Astrocyte (in vitro differentiated cells and primary cell): ENCODE measurements at regions not wholly inside any gene's neighbourhood (a gene's known extent, or its start where the extent isn't known, plus 50 kb on each side); places are given as distances from the start of the nearest gene placed in this dataset.

Source experiments
- EZH2 ChIP-seq: IDR thresholded peaks from 2 replicates; pipeline ENCODE4 v1.6.1; 2012; ENCODE audit warnings: mild to moderate bottlenecking, low read length, inconsistent platforms; ENCODE audit not compliant: insufficient read depth
- TF ChIP-seq, protein P1 (sequence below): IDR thresholded peaks from 2 replicates; pipeline ENCODE4 v1.5.1; 2011; ENCODE audit warnings: low read depth, mild to moderate bottlenecking, inconsistent platforms, low read length, moderate library complexity; ENCODE audit not compliant: insufficient read depth

DNA sequence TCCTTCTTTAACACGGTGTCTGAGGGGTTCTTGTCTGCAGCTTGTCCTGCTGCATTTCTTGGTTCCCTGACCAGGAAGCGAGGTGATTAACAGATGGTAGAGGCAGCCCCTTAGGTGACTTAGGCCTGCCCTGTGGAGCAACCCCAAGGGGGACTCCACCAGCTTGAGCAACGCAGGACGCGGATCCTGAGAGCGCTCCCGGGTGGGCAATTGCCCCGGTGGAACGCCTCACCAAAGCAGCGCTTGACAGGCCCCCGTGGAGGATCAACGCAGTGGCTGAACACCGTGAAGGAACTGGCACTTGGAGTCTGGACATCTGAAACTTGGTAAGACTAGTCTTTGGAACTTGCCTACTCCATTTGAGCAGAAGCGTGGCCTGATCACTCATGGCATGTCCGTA lies 272.9 kb upstream of the ATXN7L3B start:
- TF ChIP-seq, protein P1, sequence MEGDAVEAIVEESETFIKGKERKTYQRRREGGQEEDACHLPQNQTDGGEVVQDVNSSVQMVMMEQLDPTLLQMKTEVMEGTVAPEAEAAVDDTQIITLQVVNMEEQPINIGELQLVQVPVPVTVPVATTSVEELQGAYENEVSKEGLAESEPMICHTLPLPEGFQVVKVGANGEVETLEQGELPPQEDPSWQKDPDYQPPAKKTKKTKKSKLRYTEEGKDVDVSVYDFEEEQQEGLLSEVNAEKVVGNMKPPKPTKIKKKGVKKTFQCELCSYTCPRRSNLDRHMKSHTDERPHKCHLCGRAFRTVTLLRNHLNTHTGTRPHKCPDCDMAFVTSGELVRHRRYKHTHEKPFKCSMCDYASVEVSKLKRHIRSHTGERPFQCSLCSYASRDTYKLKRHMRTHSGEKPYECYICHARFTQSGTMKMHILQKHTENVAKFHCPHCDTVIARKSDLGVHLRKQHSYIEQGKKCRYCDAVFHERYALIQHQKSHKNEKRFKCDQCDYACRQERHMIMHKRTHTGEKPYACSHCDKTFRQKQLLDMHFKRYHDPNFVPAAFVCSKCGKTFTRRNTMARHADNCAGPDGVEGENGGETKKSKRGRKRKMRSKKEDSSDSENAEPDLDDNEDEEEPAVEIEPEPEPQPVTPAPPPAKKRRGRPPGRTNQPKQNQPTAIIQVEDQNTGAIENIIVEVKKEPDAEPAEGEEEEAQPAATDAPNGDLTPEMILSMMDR = no peak
- no peak for TF ChIP-seq EZH2
